Esophagus muscularis mucosa (tissue), 4 donors: ENCODE measurements at regions not wholly inside any gene's neighbourhood (a gene's known extent, or its start where the extent isn't known, plus 50 kb on each side); places are given as distances from the start of the nearest gene placed in this dataset.

ENCODE experiments used
- DNase-seq: peaks from one replicate; pipeline ENCODE4 v3.0.0-alpha.2; 2017; ENCODE audit errors: extremely low spot score
- H3K27ac ChIP-seq, 4 donors: fragments of 200-600 bp; sonication (generic); replicated peaks in 1 of 4; 1 replicate in 3 of 4; 2 replicates in 1 of 4; pipeline ENCODE4 v1.5.1; 2016 to 2019; ENCODE audit warnings: mild to moderate bottlenecking in 1 of 4
- H3K27me3 ChIP-seq, 4 donors: fragments of 200-600 bp; sonication (generic); one replicate each; pipeline versions ENCODE4 v1.5.1 to v1.6.0; 2016 to 2019
- H3K36me3 ChIP-seq, 4 donors: fragments of 200-600 bp; sonication (generic); one replicate each; pipeline ENCODE4 v1.5.1; 2016 to 2019
- H3K4me1 ChIP-seq, 4 donors: fragments of 200-600 bp; sonication (generic); one replicate each; pipeline ENCODE4 v1.5.1; 2016 to 2019
- H3K4me3 ChIP-seq, 4 donors: fragments of 200-600 bp; sonication (generic); 1 replicate in 2 of 4; 2 replicates in 2 of 4; pipeline ENCODE4 v1.5.1; 2016 to 2019; ENCODE audit warnings: mild to moderate bottlenecking in 4 of 4, moderate library complexity in 1 of 4
- H3K9me3 ChIP-seq, 4 donors: fragments of 200-600 bp; sonication (generic); 1 replicate in 3 of 4; 2 replicates in 1 of 4; pipeline ENCODE4 v1.5.1; 2016 to 2019
- EP300 ChIP-seq: sonication (generic); formaldehyde crosslinking; IDR thresholded peaks from one replicate; pipeline ENCODE4 v1.6.1; 2017; ENCODE audit warnings: antibody characterized with exemption
- POLR2A ChIP-seq: fragments of 450-650 bp; IDR thresholded peaks from one replicate; pipeline ENCODE4 v1.6.1; 2017; ENCODE audit warnings: antibody characterized with exemption, moderate library complexity, mild to moderate bottlenecking, low read depth
- POLR2AphosphoS5 ChIP-seq, 2 donors: sonication (generic); formaldehyde crosslinking; IDR thresholded peaks; one replicate each; pipeline ENCODE4 v1.6.1; 2017; ENCODE audit warnings: antibody characterized with exemption in 2 of 2
- WGBS: methylation state at CpG from one replicate; pipeline ENCODE4 v1.1.5; 2018; 5-methylcytosine and 5-hydroxymethylcytosine counted together
- intact Hi-C: fragments of 100-400 bp; cut with DNase I; formaldehyde crosslinking; loops from one replicate; pipeline ENCODE4 v1.15.1; 2023
- TF ChIP-seq, protein P1 (sequence below), 3 experiments: fragments of 200-600 bp in 2 of 3; fragments of 450-650 bp in 1 of 3; sonication (generic) in 2 of 3; IDR thresholded peaks; one replicate each; pipeline ENCODE4 v1.5.1; 2017 to 2019; ENCODE audit warnings: antibody characterized with exemption in 3 of 3, mild to moderate bottlenecking in 2 of 3, moderate library complexity in 1 of 3

DNA sequence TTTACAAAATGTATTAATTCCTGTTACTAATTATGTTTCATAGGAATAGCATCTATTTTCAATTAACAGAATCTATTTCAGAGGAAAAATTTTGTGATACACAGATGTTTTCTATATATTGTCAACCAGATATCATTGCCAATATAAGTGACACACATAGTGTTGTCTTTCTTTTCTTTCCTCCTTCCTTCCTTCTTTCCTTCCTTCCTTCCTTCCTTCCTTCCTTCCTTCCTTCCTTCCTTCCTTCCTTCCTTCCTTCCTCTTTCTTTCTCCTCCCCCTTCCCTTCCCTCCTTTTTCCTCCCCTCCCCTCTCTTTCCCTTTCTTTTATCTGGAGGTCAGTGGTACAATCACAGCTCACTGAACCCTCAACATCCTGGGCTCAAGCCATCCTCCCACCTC lies 146.5 kb upstream of the DSEL start:
- no peaks in the 10 kb centered on the region for H3K4me1 ChIP-seq
- no peak for TF ChIP-seq POLR2A
- no peak for TF ChIP-seq POLR2AphosphoS5 (IDR thresholded peaks at IDR 0.05)
- H3K27me3 ChIP-seq = no peaks in the 10 kb centered on the region
- H3K9me3 ChIP-seq = no peaks in the 10 kb centered on the region
- no peak overlapping the region for H3K27ac ChIP-seq
- no peak overlapping the region for H3K4me3 ChIP-seq
- intact Hi-C loops = no loop called here
- H3K36me3 ChIP-seq = no peaks in the 10 kb centered on the region
- DNase-seq = no peak

DNA sequence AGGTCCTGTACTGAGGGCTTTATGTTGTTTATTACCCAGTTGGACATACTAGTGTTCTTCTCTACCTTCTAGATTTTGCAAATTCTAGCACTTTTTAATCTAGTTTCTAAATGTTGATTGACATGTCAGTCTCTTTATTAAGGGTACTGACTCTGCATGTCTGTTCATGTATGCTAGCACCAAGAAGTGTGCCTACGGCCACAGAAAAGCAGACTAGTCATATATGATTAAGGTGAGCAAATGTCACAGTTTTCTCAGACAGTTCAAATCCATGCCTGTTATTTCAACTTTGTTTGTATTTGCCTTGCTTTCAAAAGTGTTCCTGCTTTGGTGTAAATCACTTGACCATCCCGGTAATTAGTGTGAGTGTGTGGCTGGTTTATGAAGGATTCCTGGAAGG lies 145.0 kb upstream of the DSEL start:
- WGBS = 92% methylated on average over 2 of the region's 2 CpGs
- intact Hi-C loops = no loop called here
- TF ChIP-seq POLR2AphosphoS5 (IDR thresholded peaks at IDR 0.05) = no peak
- no peak for TF ChIP-seq POLR2A
- TF ChIP-seq, protein P1, sequence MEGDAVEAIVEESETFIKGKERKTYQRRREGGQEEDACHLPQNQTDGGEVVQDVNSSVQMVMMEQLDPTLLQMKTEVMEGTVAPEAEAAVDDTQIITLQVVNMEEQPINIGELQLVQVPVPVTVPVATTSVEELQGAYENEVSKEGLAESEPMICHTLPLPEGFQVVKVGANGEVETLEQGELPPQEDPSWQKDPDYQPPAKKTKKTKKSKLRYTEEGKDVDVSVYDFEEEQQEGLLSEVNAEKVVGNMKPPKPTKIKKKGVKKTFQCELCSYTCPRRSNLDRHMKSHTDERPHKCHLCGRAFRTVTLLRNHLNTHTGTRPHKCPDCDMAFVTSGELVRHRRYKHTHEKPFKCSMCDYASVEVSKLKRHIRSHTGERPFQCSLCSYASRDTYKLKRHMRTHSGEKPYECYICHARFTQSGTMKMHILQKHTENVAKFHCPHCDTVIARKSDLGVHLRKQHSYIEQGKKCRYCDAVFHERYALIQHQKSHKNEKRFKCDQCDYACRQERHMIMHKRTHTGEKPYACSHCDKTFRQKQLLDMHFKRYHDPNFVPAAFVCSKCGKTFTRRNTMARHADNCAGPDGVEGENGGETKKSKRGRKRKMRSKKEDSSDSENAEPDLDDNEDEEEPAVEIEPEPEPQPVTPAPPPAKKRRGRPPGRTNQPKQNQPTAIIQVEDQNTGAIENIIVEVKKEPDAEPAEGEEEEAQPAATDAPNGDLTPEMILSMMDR (IDR thresholded peaks at IDR 0.05) = no peak
- TF ChIP-seq EP300 = no peak
- no peaks in the 10 kb centered on the region for H3K36me3 ChIP-seq
- no peak overlapping the region for H3K4me3 ChIP-seq
- H3K9me3 ChIP-seq = no peaks in the 10 kb centered on the region
- H3K27me3 ChIP-seq = no peaks in the 10 kb centered on the region
- H3K4me1 ChIP-seq = no peaks in the 10 kb centered on the region
- DNase-seq = no peak
- H3K27ac ChIP-seq = no peak overlapping the region

DNA sequence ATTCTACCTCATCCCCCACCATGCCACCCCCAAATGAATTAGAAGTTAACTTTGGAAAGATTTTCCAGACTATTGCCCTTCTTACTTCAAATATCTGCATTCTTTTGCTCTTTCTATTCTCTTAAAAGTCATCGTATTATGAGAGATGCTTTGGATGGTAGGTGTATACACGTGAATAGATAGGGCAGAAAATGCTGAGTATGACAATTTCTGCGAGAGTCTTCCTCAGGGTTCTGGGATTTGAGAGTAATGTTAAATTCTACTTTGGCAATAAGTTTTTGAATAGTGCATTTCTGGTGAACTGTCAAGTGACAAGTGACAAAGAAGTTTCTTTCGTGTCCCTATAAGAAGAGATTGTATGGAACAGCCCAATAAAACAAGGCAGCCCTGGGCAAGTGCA lies 137.6 kb upstream of the DSEL start:
- TF ChIP-seq POLR2AphosphoS5 (IDR thresholded peaks at IDR 0.05) (no peak), EP300 (no peak)
- Histone ChIP-seq H3K27ac (no peak overlapping the region), H3K9me3 (no peaks in the 10 kb centered on the region), H3K27me3 (no peaks in the 10 kb centered on the region), H3K4me1 (no peaks in the 10 kb centered on the region), H3K36me3 (no peaks in the 10 kb centered on the region), H3K4me3 (no peak overlapping the region)
- intact Hi-C loops = no loop called here
- WGBS = 96% methylated on average over 4 of the region's 4 CpGs
- no peak for DNase-seq

DNA sequence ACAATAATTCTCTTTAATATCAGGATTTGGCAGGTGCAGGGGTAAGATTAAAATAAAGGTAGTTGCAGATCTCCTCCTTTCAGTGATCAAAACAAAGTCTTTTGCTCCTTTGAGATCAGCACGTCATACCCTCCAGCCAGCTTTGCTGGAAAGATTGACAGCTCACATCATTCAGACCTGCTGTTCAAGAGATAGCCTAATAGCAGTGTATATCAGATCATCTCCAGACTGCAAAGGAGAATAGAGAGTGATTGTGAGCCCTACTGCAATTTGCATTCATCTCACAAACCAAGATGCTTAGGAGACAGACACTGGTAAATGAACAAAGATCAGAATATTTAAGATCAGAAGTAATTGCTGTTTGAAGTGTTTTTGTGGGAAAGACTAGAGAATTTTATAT lies 135.8 kb upstream of the DSEL start:
- TF ChIP-seq EP300 (no peak), POLR2A (no peak), POLR2AphosphoS5 (IDR thresholded peaks at IDR 0.05) (no peak)
- TF ChIP-seq, protein P1 (IDR thresholded peaks at IDR 0.05) = no peak

DNA sequence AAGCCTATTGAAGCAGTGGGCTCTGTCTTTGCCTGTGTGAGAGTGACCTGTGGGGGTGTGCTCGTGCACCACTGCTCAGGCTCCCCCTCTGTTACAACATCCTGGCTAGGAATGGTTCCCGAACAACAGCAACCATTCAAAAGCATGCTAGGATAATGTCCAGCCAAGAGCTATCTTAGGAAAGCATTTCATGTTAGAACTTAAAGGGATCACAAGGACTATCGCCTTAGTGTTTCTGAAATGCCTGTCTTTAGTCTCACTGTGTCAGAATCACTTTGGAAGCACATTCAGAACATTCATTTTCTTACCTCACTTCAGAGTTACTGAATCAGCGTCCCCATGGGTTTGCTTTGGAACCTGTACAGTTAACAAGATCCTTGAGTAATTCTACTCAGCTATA lies 134.9 kb upstream of the DSEL start:
- no peaks in the 10 kb centered on the region for H3K27me3 ChIP-seq
- no peak overlapping the region for H3K4me3 ChIP-seq
- no peaks in the 10 kb centered on the region for H3K4me1 ChIP-seq
- DNase-seq = no peak
- no peak overlapping the region for H3K27ac ChIP-seq
- no peak for TF ChIP-seq EP300
- TF ChIP-seq, protein P1 (IDR thresholded peaks at IDR 0.05) = no peak
- TF ChIP-seq POLR2A = no peak
- TF ChIP-seq POLR2AphosphoS5 (IDR thresholded peaks at IDR 0.05) = no peak
- intact Hi-C loops = no loop called here
- H3K9me3 ChIP-seq = peaks cover 0 to 2% (median 0%) of the 10 kb centered on the region in 4 donors
- 52% methylated on average over 4 of the region's 4 CpGs for WGBS
- H3K36me3 ChIP-seq = no peaks in the 10 kb centered on the region

More for the DNA sequence above, 135.8 kb upstream of the DSEL start:
- no peak overlapping the region for H3K27ac ChIP-seq
- H3K27me3 ChIP-seq = no peaks in the 10 kb centered on the region
- H3K36me3 ChIP-seq = no peaks in the 10 kb centered on the region
- H3K4me3 ChIP-seq = no peak overlapping the region
- DNase-seq = no peak
- no peaks in the 10 kb centered on the region for H3K4me1 ChIP-seq
- no peaks in the 10 kb centered on the region for H3K9me3 ChIP-seq
- intact Hi-C loops = no loop called here
- 89% methylated on average over 1 of the region's 1 CpG for WGBS

DNA sequence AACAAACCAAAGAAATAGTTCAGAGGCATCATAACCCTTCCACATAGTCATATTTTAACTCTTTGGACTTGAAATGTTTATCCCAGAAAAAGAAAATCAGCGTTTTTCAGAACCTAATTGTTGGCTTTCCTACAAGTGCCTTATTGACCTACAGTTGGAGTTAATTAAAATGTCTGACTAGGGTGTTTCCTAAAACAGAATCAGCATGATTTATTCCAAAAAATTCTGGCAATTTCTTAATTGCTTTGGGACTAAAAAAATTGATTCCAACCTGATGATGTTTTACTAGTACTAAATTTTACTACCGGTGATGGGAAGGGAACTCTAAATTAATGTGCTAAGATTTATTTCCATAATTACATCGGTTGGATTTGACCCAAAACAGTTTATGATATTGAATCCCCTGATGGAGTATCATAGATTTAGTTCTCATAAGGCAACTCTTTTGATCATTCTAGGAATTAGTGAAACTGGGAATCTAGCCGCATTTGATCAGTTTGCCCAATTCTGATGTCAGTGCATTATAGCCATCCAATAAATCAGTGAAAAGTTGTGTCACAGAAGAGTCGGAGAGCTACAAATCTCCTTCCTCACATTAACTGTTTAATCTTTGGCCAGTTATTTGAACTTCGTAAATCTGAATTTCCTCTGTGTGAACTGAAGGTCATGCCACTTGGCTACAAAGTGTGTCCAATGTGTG lies 134.3 kb upstream of the DSEL start:
- Histone ChIP-seq H3K9me3 (peaks cover 0 to 8% (median 0%) of the 10 kb centered on the region in 4 donors), H3K36me3 (no peaks in the 10 kb centered on the region), H3K4me1 (no peaks in the 10 kb centered on the region), H3K27ac (no peak overlapping the region), H3K4me3 (no peak overlapping the region), H3K27me3 (no peaks in the 10 kb centered on the region)
- WGBS = 76% methylated on average over 6 of the region's 6 CpGs
- no peak for DNase-seq
- intact Hi-C loops = no loop called here
- TF ChIP-seq POLR2A (no peak), POLR2AphosphoS5 (IDR thresholded peaks at IDR 0.05) (no peak), EP300 (no peak)
- TF ChIP-seq, protein P1 (IDR thresholded peaks at IDR 0.05) = no peak
